DMS114 treated with DMSO at 0.1 percent for 48 hours (cell line): ENCODE measurements at regions not wholly inside any gene's neighbourhood (a gene's known extent, or its start where the extent isn't known, plus 50 kb on each side); places are given as distances from the start of the nearest gene placed in this dataset.
"Not testable (repeated sequence)": the region's sequence is repeated elsewhere in the genome, so short reads cannot be mapped to it uniquely, and the experiment has no call there.

ENCODE experiments used
- DNase-seq: peaks from one replicate; lab custom pipeline; 2025; ENCODE audit not compliant: unreplicated experiment; lab: John Stamatoyannopoulos, UW

GRCh38 chr3:127420829-127421228, 133.0 kb upstream of the PRR20G start:
- no peak for DNase-seq

GRCh38 chr3:127419641-127420553, 132.1 kb upstream of the PRR20G start:
- DNase-seq: no peak

GRCh38 chr3:127419182-127419581, 131.3 kb upstream of the PRR20G start:
- DNase-seq: no peak

- DNase-seq: no peak
Observed at GRCh38 chr3:127418560-127419147, 130.8 kb upstream of the PRR20G start.

GRCh38 chr3:127417709-127418559, 130.1 kb upstream of the PRR20G start:
- DNase-seq: no peak

- DNase-seq: no peak
Observed at GRCh38 chr3:127413871-127414270, 126.0 kb upstream of the PRR20G start.

GRCh38 chr3:127413318-127413673, 125.5 kb upstream of the PRR20G start:
- no peak for DNase-seq

GRCh38 chr3:127412578-127413317, 124.9 kb upstream of the PRR20G start:
- DNase-seq: no peak

- not testable (repeated sequence) for DNase-seq
Observed at GRCh38 chr3:127411875-127412274, 124.0 kb upstream of the PRR20G start.

- no peak for DNase-seq
Observed at GRCh38 chr3:127411083-127411727, 123.4 kb upstream of the PRR20G start.

GRCh38 chr3:127410678-127411077, 122.8 kb upstream of the PRR20G start:
- DNase-seq: no peak

- no peak for DNase-seq
Observed at GRCh38 chr3:127410137-127410488, 122.3 kb upstream of the PRR20G start.

- DNase-seq: no peak
Observed at GRCh38 chr3:127409421-127410136, 121.7 kb upstream of the PRR20G start.

GRCh38 chr3:127408684-127409420, 121.0 kb upstream of the PRR20G start:
- no peak for DNase-seq

GRCh38 chr3:127408022-127408683, 120.3 kb upstream of the PRR20G start:
- DNase-seq: no peak

GRCh38 chr3:127407026-127407939, 119.4 kb upstream of the PRR20G start:
- no peak for DNase-seq

- no peak for DNase-seq
Observed at GRCh38 chr3:127406309-127407025, 118.6 kb upstream of the PRR20G start.
